Subcutaneous abdominal adipose tissue (tissue), 5 donors: ENCODE measurements at regions not wholly inside any gene's neighbourhood (a gene's known extent, or its start where the extent isn't known, plus 50 kb on each side); places are given as distances from the start of the nearest gene placed in this dataset.

Source experiments
- H3K27ac ChIP-seq: one replicate; pipeline ENCODE4 v1.7.0; 2013; ENCODE audit warnings: low read depth, mild to moderate bottlenecking, inconsistent platforms, low read length, moderate library complexity
- H3K27me3 ChIP-seq, 5 donors: one replicate each; pipeline ENCODE4 v1.7.0; 2013; ENCODE audit warnings: low read length in 5 of 5, inconsistent platforms in 1 of 5; ENCODE audit not compliant: control insufficient read depth in 5 of 5, insufficient read depth in 4 of 5
- H3K36me3 ChIP-seq, 5 donors: one replicate each; pipeline ENCODE4 v1.7.0; 2013; ENCODE audit warnings: low read length in 5 of 5; ENCODE audit not compliant: control insufficient read depth in 5 of 5, insufficient read depth in 5 of 5
- H3K4me1 ChIP-seq, 5 donors: one replicate each; pipeline ENCODE4 v1.7.0; 2013; ENCODE audit warnings: low read length in 5 of 5, mild to moderate bottlenecking in 3 of 5, moderate library complexity in 1 of 5; ENCODE audit not compliant: control insufficient read depth in 5 of 5, insufficient read depth in 5 of 5
- H3K4me3 ChIP-seq, 5 donors: one replicate each; pipeline ENCODE4 v1.7.0; 2013; ENCODE audit warnings: low read length in 5 of 5, low read depth in 1 of 5
- H3K9ac ChIP-seq, 5 donors: one replicate each; pipeline ENCODE4 v1.7.0; 2013; ENCODE audit warnings: low read length in 5 of 5, mild to moderate bottlenecking in 4 of 5, moderate library complexity in 3 of 5
- H3K9me3 ChIP-seq, 5 donors: one replicate each; pipeline ENCODE4 v1.7.0; 2013; ENCODE audit warnings: low read length in 5 of 5; ENCODE audit not compliant: control insufficient read depth in 5 of 5
- donor health status: healthy.
- donor health status: healthy.
- donor health status: healthy.
- donor health status: healthy.
- donor health status: healthy.

DNA sequence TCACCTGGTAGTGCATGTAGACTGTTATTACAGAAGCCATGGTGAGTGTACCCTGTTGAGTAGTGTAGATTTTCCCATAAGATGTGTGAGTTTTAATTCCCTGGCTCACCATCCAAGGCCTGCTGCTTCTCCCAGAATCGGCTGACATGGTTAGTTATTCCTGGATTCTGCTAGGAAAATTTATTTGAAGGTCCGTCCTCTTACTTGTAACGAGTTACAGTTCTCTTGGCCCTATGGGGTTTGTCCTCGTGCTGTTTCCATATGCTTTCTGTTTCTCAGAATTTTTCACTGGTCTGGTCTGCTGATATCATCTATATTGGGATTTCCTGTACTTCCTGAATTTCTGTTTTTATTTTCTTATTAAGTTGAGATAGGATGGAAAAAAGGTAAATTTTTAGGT, 423.3 kb upstream of the RGS6 start:
- Histone ChIP-seq H3K4me3 (no peak overlapping the region), H3K4me1 (peaks cover 0 to 3% (median 0%) of the 10 kb centered on the region in 5 donors), H3K9me3 (no peaks in the 10 kb centered on the region), H3K27me3 (no peaks in the 10 kb centered on the region), H3K36me3 (peaks cover 0 to 6% (median 4%) of the 10 kb centered on the region in 5 donors), H3K9ac (no peak overlapping the region), H3K27ac (no peak overlapping the region)

- H3K27ac ChIP-seq = no peak overlapping the region
- no peaks in the 10 kb centered on the region for H3K9me3 ChIP-seq
- H3K4me1 ChIP-seq = peaks cover 0 to 3% (median 0%) of the 10 kb centered on the region in 5 donors
- H3K36me3 ChIP-seq = peaks cover 0 to 10% (median 7%) of the 10 kb centered on the region in 5 donors
- no peak overlapping the region for H3K4me3 ChIP-seq
- no peaks in the 10 kb centered on the region for H3K27me3 ChIP-seq
- no peak overlapping the region for H3K9ac ChIP-seq
Observed at GRCh38 chr14:71511152-71511551, 421.1 kb upstream of the RGS6 start.

GRCh38 chr14:71514941-71515919, 417.0 kb upstream of the RGS6 start:
- peaks cover 0 to 10% (median 7%) of the 10 kb centered on the region in 5 donors for H3K36me3 ChIP-seq
- no peak overlapping the region for H3K4me3 ChIP-seq
- no peak overlapping the region for H3K27ac ChIP-seq
- H3K9me3 ChIP-seq = no peaks in the 10 kb centered on the region
- no peaks in the 10 kb centered on the region for H3K4me1 ChIP-seq
- H3K9ac ChIP-seq = no peak overlapping the region
- H3K27me3 ChIP-seq = no peaks in the 10 kb centered on the region

DNA sequence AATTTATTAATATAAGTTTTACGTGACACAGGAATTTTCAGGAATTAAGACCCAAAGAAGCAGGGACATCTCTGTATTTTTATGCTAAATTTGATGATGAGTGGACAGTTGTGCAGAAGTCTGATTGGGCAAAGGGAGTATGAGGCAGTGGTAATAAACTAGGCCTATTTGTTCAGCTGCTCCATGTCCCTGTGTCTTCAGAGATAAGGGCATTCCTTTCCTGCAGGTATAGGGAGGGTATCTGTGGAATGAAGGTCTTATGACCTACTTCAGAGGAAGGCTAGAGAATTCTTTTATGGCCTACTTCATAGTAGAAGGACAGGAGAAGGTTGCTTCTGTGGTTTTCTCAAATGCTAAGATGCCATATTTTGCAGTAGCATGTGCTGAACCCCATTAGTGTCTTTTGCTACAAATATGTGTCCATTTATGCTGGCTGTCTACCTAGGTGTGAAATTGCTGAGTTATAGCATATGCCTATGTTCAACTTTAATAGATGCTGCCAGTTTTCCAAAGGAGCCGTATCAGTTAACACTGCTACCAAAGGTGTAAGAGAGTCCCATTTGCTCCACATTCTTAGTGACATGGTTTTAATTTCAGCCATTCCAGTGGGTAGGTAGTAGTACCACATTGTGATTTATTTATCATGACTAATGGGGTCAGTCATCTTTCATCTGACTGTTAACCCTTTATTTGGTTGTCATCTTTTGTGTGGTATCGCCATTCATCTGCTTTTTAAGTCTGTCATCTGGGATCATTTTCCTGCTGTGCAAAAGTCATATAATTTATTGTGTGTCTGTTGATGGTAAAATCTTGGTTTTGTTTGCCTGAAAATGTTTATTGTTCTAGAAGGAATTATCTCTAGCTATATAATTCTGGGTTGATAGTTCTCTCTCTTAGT, 410.7 kb upstream of the RGS6 start:
- H3K36me3 ChIP-seq = peaks cover 0 to 5% (median 0%) of the 10 kb centered on the region in 5 donors
- H3K27me3 ChIP-seq = no peaks in the 10 kb centered on the region
- H3K4me1 ChIP-seq = no peaks in the 10 kb centered on the region
- H3K9ac ChIP-seq = no peak overlapping the region
- no peak overlapping the region for H3K27ac ChIP-seq
- H3K4me3 ChIP-seq = no peak overlapping the region
- no peaks in the 10 kb centered on the region for H3K9me3 ChIP-seq

DNA sequence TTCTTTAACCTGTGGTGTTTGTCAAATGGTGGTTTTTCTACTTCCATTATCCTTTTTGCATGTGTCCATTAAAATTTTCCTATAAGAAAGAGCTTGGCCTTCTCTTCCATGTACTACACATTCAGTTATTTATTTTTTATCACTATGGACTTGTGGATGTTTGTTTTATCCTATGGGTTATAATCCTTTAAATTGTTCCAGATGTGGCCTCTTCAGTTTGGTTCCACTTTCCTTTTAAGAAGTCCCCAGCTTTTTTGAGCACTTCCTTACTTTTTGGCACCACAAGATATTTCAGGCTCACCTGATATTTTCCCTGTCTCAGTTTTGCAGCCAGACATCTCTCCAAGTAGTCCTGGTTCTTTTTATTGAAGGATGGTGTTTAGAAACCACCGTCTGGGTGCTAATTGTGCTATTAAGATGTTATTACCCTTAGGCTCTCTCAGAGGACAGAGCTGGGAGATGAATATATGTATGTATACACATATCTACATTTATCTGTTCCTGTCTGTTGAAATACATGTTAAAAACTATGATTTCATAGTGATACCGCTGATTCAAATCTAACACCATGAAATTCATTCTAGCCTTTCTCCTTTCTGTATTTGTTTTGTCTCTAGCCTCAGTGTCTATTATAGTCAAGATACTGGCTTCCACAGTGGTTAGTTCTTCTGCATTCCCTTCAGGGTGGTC, 408.5 kb upstream of the RGS6 start:
- H3K9me3 ChIP-seq = no peaks in the 10 kb centered on the region
- no peak overlapping the region for H3K4me3 ChIP-seq
- H3K4me1 ChIP-seq = no peaks in the 10 kb centered on the region
- peaks cover 0 to 5% (median 0%) of the 10 kb centered on the region in 5 donors for H3K36me3 ChIP-seq
- no peaks in the 10 kb centered on the region for H3K27me3 ChIP-seq
- H3K27ac ChIP-seq = no peak overlapping the region
- no peak overlapping the region for H3K9ac ChIP-seq

DNA sequence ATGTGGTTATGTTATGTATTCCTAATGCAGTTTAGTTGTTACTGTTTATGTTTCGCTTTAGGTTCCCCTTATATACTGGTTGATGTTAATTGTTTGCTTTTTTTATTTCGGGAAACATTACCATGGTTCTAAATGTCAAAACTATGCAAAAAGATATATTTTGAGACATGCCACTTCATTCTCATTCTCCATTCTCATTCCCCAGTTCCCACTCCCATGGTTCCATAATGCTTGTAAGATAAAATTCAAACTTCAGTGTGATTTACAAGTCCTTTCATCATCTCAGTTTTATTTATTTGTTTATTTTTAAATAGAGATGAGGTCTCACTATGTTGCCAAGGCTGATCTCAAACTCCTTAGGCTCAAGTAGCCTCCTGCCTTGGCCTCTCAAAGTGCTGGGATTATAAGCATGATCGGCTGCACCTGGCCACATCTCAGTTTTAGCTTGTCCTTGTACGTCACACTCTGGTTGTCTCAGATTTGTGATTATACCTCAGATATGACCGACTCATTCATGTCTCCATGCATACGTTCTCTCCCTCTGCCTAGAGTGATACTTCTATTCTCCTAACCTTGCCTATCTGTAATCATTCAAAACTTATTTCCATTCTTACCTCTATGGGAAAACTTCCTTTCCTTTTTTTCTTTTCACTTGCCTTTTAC, 407.8 kb upstream of the RGS6 start:
- H3K36me3 ChIP-seq = peaks cover 0 to 5% (median 0%) of the 10 kb centered on the region in 5 donors
- no peaks in the 10 kb centered on the region for H3K27me3 ChIP-seq
- H3K9ac ChIP-seq = no peak overlapping the region
- no peak overlapping the region for H3K27ac ChIP-seq
- H3K9me3 ChIP-seq = no peaks in the 10 kb centered on the region
- H3K4me3 ChIP-seq = no peak overlapping the region
- peaks cover 0 to 1% (median under 1%) of the 10 kb centered on the region in 5 donors for H3K4me1 ChIP-seq

DNA sequence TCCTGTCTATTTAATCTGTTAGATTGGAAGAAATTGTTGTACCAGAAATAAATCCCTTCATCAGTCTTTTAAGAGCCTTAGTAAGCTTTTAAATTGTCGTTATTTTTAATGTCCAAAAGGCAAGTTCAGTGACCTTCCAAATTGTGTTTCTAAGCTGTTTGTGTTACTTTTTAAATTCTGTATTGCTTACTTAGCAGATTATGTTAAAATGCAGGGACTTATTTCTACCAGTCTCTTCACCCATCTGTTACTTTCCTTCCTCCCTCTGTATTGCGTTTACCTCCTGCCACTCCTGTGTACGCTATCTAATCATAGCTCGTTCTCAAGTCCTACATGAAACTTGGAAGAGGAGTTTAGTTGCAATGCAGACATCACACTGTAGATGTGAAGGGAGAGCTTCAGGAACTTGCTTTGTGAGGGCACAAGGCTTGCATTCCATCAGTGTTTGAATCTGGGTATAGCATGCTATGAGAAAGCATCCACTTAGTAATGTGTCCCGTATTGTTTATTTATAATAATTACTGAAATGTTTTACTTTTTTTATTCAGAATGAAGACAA, 406.5 kb upstream of the RGS6 start:
- Histone ChIP-seq H3K36me3 (peaks cover 0 to 6% (median 0%) of the 10 kb centered on the region in 5 donors), H3K9ac (no peak overlapping the region), H3K4me1 (peaks cover 9 to 13% (median 9%) of the 10 kb centered on the region in 5 donors), H3K9me3 (no peaks in the 10 kb centered on the region), H3K27ac (no peak overlapping the region), H3K4me3 (no peak overlapping the region), H3K27me3 (no peaks in the 10 kb centered on the region)

- H3K27ac ChIP-seq = no peak overlapping the region
- H3K9me3 ChIP-seq = no peaks in the 10 kb centered on the region
- no peaks in the 10 kb centered on the region for H3K27me3 ChIP-seq
- H3K4me1 ChIP-seq = peaks cover 9 to 13% (median 9%) of the 10 kb centered on the region in 5 donors
- H3K9ac ChIP-seq = no peak overlapping the region
- H3K4me3 ChIP-seq = no peak overlapping the region
- peaks cover 0 to 11% (median 0%) of the 10 kb centered on the region in 5 donors for H3K36me3 ChIP-seq
Observed at GRCh38 chr14:71526388-71526787, 405.8 kb upstream of the RGS6 start.

DNA sequence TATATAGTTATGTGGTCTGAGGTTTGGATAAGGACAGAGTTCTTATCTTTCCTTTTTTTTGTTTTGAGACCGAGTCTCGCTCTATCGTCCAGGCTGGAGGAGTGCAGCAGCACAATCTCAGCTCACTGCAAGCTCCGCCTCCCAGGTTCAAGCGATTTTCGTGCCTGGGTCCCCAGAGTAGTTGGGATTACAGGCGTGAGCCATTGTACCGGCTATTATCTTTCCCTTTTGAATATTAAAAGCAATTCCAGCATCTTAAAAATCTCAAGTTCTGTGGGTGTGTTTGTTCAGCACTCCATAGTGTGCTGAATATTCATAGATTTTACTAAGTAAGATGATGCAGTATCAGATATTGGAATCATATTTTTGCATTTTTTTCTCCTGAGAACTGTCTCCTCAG, 404.4 kb upstream of the RGS6 start:
- Histone ChIP-seq H3K4me1 (peaks cover 9 to 13% (median 9%) of the 10 kb centered on the region in 5 donors), H3K9ac (no peak overlapping the region), H3K27me3 (no peaks in the 10 kb centered on the region), H3K9me3 (no peaks in the 10 kb centered on the region), H3K27ac (no peak overlapping the region), H3K36me3 (peaks cover 0 to 6% (median 0%) of the 10 kb centered on the region in 5 donors), H3K4me3 (no peak overlapping the region)
